ENCODE measurements at regions not wholly inside any gene's neighbourhood (a gene's known extent, or its start where the extent isn't known, plus 50 kb on each side); places are given as distances from the start of the nearest gene placed in this dataset.

DNA sequence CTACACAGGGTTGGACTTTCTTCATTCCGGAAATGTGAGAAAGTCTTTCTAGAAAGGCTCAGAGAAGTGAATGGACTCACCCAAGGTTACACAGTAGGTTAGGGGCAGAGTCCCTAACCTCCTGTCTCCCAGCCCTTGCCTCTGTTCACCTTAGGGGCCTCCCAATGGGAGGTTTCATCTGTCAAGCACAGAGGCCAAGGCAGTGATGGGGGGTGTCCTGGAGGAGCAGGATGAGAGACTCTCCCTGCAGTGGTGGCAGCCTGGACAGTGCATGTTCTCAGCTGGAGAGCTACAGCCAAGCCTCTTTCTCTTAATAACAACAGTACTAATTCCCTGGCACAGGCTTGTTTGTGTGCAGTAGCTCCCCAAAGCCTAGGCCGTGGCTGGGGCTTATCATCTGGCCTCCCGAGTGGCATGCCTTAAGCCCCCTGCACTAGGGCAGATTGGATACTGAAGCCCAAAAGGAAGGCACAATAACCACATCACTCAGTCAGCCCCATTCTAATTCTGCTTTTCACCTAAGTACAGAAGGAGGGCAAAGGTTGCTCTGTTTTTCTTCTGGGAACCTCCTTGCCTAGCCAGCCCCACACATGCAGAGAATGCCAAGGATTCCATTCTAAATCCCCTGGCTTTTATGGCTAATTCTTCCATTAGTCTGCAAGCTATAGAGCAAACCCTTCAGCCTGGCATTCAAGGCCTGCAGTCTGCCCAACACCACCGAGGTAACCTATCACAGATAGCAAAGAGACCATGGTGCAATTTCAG lies 50.2 kb upstream of the XPA start:
- DNase-seq: peak; percentile 1

DNA sequence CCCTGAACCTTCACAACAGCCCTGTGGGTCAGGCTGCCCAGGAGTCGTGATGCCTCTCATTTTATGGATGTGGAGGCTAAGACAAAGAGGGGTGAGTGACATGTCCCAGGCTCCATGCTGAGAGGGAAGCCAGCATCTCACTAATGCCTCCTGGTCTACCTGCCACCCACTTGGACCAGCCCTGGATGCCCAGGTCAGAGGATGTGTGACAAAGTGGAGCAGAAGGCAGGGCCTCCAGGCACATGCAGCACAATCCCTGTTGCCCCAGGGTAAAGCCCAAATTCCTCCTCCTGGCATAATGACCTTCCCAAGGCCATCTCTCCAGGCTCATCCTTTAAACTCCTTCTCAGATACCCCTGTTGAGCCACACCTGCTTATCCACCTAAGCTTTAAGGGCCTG lies 51.4 kb upstream of the XPA start:
- no peak for DNase-seq

DNA sequence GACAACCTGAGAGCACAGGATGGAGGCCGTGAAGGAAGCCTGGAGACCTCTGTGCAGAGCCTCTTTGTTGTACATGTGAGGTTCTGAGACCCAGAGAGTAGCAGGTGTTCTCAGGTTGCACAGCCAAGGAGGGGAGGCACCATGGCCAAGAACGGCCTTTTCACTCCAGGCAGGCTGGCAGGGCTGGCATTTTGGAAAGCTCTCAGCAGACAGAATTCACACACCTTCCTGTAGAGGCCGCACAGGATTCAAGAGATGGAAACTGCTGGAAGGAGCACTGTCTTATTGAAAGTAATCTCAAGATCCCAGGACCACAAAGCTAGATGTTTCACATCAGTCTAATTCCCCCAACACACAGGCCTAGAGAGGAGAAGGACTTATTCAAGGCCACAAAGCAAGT lies 52.8 kb upstream of the XPA start:
- DNase-seq: no peak

DNA sequence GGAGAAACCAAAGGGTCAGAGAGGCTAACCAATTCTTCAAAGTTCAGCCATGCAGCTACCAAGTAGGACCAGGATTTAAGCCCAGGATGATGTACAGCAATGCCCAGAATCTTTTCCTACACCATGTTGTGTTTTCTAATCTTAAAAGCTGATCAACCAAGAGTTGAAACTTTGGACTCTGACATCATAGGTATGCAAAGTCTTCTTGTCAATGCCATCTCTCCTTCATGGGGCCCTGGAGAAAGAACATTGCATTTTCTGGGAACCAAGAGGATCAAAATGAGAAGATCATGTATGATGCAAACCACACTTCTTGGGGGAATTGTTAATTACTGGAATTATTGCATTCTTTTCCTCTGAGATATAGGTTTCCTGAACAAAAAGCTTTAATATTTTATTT lies 54.4 kb upstream of the XPA start:
- no peak for DNase-seq

DNA sequence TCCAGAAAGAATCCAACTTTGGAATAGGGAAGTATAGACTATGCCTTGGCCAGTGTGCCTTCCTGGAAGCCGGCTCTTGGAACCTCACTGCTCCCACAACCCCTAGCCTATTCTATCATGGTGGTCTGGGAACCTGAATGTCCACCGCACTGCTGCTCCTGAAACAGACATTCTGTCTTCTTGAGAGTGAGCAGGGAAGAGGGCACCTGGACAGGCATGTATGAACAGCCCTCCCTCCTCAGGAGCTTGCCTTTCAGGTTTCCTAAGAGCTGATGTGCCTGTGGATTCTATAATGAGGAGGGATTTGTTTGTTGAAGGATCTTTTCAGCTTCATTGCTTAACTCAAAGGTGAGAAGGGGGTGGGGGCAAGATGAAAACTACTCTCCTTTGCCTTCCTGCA lies 55.1 kb upstream of the XPA start:
- no peak for DNase-seq

DNA sequence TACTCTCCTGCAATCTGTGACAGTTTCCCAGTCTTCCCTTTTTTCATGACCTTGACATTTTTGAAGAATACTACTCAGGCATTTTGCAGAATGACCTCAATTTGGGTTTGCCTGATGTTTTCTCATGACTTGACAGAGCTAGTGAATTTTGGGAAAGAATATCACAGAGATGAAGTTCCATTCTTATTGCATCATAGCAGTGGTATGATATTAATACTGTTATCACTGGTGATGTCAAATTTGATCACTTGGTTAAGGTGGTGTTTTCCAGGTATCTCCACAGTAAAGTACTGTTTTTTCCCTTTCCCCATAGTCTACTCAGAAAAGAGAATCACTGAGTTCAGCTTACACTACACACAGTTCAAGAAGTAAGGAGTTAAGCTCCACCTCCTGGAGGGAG lies 56.2 kb upstream of the XPA start:
- DNase-seq: no peak

DNA sequence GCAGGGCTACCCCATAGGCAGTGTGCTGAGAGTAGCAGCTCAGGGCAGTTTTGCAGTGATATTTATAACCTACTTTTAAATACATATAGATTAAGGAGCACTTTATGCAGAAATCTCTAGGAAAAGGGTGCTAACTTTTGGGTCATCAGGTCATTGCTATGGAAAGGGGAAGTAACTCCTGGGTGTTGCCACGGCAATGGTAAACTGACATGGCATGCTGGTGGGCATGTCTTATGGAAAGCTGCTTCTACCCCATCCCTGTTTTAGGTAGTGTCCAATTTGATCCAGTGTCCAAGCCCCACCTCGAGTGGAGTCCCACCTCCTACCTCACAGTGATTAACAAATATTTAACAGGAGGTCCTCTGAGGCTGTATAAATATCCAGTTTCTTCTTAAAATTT lies 56.8 kb upstream of the XPA start:
- DNase-seq: no peak

DNA sequence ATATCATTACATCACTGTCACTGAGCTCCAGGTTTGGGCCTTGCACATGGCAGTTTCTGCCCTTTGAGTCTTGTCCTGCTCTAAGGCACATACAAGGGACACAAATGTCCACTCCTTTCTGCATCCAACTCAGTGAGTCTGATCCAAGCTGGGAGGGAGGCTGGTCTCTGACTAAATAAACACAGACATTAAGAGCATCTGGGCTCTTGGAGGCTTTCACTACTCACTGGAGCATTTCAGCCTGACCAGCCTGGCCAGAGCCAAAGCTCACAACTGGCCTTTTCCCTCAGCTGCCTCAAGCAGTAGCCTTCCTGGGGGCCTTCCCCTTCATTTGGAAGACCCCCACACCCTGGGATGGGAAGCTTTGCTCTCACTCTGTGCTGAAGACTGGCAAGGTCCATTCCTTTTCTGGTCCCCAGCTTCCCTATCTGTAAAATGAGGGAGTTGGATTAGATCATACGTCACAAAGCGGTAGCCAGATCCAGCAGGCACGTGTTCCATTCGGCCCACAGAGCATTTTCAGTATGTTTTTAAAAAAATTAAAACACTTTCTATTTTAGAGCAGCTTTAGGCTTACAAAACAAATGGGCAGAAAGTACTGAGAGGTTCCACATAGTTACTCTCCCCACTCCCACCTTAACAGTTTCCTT lies 58.6 kb upstream of the XPA start:
- DNase-seq: no peak

DNA sequence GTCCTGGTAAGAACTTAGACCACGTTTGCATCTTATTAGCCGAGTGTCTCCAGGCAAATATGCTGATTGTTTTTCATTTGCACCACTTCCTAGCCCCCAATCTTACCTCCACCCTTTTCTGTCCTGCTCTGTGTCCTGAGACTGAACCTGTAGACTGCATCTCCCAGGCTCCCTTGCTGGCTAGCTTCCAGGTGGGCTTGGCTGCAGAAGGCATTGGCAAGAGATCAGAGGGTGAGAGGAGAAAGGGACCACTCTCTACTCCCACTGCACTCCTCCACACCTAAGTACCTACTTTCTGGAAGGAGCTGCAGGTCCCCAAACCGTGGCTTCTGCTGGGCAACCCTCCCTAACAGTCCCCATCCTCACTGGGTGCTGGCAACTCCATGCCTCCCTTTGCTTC lies 59.9 kb upstream of the XPA start:
- no peak for DNase-seq

DNA sequence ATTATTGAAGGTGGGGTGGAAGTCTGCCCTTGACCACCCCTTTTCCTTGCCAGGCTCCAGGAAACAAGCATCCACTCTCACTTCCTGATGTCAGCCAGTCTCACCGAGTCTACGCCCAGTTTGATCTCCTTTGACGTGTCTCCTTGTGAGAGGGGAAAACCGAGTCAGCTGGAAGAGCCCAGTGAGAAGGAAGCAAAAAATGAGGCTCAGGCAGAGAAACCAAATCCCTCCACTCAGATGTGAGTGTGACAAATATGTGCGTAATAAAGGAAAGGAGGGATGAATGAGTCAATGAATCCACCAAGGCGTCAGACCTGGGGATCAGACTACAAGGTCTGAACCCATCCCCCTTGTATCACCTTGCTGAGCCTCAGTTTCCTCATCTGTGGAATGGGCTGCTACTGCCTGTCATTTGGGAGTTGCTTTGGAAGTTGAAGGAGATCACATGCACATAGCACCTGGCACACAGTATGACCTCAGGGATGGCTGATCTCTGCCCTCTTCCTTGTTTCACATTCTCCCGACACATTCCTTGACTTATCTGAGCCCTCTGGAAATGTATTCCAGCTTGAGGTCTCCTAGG lies 61.3 kb upstream of the XPA start:
- DNase-seq: no peak

DNA sequence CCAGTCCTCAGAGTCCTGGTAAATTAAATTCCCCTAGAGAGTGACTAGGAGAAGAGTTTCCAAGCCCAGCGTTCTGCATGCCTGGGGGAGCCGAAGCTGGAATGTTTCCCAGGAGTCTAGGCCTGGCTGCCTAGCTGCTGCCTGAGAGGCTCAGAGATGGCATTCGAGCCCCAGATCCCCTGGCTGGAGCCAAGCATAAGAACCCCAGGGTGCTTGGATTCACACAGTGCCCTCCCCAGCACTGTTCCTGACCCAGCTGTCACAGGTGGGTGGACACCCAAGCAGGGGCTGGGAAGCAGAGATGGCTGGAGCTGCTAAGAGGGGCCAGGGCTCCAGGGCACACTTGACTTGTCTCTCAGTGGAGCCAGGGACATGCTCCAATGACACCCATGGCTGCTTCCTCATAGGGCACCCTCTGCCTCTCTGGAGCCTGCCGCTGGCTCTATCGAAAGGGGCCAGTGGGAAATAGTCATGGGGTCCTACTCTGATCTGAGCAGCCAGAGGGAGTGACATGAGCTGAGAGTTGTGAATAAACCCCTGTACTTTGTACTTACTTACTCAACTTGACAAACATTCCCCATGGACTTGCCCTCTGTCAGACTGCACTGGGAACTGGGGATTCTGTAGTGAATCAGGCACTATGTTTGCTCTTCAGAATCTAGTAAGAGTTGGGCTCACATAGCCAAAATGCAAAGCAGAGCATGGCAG lies 62.6 kb upstream of the XPA start:
- no peak for DNase-seq

DNA sequence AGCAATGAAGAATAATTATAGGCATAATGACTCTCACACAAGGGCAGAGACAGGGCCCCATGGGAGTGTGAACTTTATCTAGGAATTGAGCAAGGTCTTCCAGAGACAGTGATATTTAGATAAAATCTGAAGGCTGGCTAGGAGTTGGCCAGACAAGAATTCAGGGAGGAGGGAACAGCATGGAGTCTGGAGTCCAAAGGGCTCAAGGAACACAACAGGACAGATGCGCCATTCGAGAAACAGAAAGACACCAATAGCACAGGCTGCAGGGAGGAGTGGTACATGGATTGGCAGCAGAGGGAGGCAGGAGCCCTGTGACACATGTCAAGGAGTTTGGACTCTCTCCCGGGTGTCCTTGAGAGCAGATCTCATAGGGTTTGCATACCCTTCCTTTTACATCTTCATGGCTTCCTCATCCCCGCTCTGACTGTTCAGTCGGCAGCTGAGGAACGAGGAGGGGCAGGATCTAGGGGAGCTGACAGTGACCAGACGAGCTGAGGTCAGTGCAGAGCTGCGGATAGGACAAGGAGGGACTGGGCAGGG lies 64.0 kb upstream of the XPA start:
- DNase-seq: no peak

DNA sequence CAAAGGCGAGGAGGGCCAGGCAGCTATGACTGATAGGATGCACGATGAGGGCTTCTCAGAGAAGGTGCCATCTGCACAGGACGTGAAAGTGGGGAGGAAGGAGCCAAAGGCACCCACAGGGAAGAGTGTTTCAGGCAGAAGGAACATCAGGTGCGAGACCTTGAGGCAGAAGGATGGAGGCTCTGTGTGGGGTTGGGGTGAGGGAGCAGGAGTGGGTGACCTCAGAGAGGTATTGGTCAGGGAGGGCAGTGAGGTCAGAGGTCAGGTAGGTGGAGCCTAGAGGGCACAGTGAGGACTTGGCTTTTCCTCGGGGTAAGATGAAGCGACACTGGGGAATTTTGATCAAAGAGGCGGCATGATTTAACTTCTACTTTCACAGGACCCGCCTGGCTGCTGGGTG lies 64.7 kb upstream of the XPA start:
- no peak for DNase-seq

DNA sequence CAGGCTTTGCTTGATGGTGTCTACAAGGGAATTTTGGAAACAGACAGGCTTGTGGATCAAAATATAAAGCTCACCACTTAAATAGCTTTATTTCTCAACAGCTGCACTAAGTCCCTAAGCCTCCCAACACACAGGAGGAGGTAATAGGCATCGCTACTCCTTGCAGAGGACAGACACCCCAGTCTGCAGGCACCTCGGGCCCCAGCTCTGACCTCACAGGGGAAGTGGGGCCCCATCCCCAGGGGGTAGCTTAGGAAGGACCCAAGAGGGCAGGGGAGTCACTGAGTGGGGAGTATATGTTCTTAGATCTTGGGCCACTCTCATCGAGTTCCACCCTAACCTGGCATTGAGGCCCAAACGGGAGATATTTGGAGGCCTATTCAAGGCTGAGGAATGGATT lies 66.7 kb upstream of the XPA start:
- DNase-seq: no peak

DNA sequence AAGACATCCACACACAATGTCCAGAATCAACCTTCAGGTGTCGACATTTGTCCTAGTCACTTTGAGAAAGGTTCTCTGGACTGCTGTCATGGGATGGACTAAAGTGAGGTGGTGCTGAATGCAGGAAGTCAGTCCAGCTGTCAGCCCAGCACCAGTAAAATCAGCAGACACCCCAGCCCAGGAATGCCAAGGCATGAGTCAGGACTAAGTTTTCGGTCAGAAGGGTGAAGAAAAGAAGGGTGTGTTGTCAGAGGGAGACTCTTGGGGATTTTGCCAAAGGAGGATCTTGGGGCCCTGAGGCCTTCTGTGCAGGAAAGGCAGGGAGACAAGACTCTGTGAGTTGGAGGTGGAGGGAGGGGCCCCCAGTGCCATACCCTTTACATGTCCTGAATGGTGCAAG lies 69.0 kb upstream of the XPA start:
- DNase-seq: no peak

DNA sequence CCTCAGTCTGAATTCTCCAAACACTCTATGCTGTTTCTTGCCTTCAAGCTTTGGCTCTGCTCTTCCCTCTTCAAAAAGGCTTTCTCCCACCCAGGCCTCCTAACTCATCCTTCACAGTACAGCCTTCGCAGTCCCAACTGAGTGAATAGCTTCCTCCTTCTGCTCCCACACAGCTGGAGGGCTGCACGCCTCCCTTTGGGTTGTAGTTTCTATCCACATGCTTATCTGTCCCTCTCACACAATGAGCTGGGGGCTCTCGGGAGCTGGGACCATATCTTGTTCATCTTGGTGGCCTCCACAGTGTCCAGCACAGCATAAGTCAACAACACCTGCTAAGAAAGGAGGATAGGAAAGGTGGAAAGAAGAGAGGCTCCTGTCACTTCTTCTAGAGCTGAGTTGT lies 69.5 kb upstream of the XPA start:
- no peak for DNase-seq

DNA sequence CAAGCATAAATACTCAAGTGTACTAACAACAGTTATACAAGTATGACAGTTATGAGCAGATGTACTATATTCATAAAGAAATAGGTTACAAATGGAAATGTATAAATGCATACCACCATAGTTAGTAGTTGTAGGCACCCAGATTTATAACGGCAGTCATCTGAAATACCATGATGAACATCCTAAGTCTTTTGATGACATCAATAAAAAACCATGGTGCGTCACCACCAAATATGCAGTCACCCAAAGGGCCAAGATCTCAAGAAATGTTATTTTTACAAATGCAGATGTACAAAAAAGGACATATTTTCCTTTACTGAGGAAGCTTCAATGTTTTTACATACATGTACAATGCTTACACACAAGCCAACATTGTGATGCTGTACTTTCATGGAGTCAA lies 70.8 kb upstream of the XPA start:
- no peak for DNase-seq

DNA sequence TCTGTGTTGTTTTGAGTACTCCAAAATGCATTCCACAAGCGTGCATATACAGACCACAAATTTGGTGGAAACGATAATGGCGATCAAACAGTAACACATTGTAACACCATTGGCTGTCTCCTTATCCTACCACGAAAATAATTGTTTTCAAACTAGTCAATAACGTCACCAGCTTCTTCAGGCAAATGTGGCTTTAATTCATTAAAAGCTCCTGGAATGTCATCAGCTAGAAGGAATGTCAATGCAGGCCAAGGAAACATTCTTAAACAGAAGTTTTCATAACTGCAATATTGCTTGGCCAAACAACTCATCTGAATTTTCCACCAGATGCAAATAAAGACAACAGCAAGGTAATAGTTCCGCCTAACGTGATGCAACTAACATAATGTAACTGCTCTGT lies 71.6 kb upstream of the XPA start:
- DNase-seq: peak; percentile 6

DNA sequence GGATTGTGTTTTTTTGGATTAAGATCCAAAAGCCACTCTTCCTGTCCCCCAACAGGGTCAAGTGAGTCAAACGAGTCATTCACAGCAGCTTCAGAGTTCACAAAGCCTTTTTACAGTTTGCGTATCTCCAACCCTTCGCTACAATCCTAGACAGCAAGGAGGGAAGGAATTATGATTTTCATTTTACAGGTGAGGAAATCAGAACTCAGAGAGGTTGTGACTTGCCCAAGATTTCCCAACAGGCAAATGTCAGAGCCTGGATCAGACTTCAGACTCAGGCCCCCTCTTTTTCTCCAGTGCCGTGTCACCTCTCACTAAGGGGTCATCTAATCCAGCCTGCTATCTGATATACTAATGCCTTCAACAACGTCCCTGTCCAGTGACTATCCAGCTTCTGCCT lies 72.1 kb upstream of the XPA start:
- DNase-seq: no peak

DNA sequence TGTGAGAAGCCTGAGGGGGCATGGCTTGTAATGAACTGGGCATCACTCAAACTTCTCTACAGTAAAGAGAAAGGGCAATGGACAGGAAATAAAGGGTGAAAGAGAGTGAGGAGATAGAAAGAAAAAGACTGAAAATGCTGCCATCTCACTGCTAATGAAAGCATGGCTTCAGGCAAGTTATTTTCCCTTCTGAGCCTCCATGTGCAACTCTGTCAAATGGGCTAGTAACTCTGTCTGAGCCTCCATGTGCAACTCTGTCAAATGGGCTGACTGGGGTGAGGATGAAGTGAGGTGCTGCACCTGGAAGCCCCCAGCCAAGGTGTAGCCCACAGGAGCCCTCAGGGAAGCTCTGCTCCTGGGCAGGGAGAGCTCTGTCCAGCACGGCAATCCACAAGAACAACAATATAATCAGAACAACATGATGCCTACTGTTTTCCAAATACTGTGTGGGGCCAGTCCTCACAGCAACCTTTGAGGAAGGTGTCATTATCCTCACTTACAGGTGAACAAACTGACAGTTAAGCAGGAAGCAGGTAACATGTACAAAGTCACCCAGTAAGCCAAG lies 73.8 kb upstream of the XPA start:
- no peak for DNase-seq

DNA sequence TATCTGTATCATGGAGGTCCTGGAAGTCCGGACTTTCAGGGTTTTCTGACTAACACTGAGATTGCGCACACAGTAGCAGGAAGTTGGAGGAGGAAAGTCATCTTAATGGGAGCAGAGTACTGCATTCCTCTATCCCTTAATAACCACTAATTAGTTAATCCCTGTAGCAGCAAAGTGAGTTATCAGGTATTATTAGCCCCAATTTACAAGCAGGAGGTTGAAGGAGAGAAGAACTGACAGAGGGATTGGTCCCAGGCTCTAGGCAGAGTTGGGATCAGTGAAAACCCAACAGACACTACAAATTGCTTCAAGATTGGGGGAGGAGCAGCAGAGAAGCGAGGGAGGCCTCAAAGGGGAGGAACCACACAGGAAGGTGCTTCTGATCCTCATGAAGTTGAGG lies 74.5 kb upstream of the XPA start:
- DNase-seq: no peak

DNA sequence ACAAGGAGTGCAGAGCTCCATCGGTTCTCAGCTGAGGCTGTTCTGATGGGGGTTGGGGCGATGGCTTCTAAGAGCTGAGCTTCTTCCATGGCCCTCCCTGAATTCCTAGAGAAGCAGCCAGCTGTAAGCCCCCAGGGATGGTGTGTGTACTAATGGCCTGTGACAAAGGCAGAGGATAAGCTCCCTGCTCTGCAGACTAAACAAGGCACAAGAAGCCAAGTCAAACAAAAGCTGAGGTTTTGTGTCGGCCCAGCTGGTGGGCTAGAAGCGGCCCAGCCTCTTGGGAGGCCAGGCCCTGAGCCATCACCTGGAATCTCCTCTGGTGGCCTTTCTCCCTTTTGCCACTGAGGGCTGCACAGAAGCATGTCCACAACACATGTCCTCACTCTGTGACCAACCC lies 75.0 kb upstream of the XPA start:
- no peak for DNase-seq

DNA sequence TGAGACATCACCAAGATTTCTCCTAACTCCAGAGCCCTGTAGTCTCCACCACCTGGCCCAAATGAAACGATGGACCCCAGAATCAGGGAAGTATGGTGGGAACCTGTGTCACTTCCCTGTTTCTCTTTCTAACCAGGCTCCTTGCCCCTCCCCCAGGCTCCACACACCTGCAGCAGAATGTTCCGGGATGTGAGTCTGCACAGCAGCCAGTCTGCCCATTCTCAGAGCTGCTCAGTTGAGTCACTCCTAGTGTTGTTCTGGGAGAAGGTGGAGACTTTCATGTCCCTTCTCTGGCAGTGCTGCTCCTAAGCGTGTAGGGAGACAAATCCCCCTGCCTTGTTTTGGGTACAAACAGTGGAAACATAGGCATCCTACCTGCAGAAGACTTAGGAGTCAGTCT lies 76.0 kb upstream of the XPA start:
- DNase-seq: no peak

DNA sequence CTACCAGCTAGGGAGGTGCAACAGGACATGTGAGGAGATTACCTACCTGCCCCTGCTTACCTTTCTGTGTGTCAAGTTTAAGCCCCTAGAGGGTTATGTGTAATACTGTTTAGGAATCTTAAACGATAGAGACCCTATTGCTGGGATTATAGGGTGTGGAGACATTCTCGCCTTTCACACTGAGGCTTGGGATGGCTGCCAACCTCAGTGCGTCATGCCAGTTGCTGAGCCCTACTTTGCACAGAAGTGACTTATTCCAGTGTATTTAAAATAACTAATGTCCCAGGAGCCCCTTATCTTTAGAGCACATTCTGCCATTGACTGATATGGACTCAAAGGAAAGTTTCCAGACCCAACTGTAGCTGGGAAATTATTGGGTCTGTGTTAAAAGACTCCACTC lies 76.6 kb upstream of the XPA start:
- DNase-seq: no peak
